Lower lobe of right lung (tissue), 2 donors: ENCODE measurements at regions not wholly inside any gene's neighbourhood (a gene's known extent, or its start where the extent isn't known, plus 50 kb on each side); places are given as distances from the start of the nearest gene placed in this dataset.
A peak's percentile ranks its signal among the peaks of the same experiment; 100 is the strongest.

ENCODE experiments used
- ATAC-seq, 2 donors: fragments of 200-7000 bp; cut with Tn5 transposase; one replicate each; pipeline ENCODE4 v1.9.1; 2020 to 2022; ENCODE audit warnings: mild to moderate bottlenecking in 2 of 2, moderate library complexity in 2 of 2
- DNase-seq: peaks from one replicate; pipeline ENCODE4 v3.0.0-alpha.2; 2020
- H3K27ac ChIP-seq: fragments of 200-600 bp; one replicate; pipeline ENCODE4 v1.8.0; 2022
- H3K27me3 ChIP-seq: fragments of 200-600 bp; one replicate; pipeline ENCODE4 v1.8.0; 2022; ENCODE audit warnings: low read depth
- H3K36me3 ChIP-seq: fragments of 200-600 bp; one replicate; pipeline ENCODE4 v1.8.0; 2022; ENCODE audit warnings: mild to moderate bottlenecking
- H3K4me1 ChIP-seq: fragments of 200-600 bp; one replicate; pipeline ENCODE4 v1.8.0; 2022
- H3K4me3 ChIP-seq: fragments of 200-600 bp; one replicate; pipeline ENCODE4 v1.8.0; 2022; ENCODE audit warnings: mild to moderate bottlenecking
- H3K9me3 ChIP-seq: fragments of 200-600 bp; one replicate; pipeline ENCODE4 v1.8.0; 2022
- intact Hi-C: fragments of 100-400 bp; cut with DNase I; formaldehyde crosslinking; loops from one replicate; pipeline ENCODE4 v1.11.0; 2022
- TF ChIP-seq, protein P1 (sequence below): fragments of 200-600 bp; IDR thresholded peaks from one replicate; pipeline ENCODE4 v1.8.0; 2022; ENCODE audit warnings: antibody characterized with exemption, mild to moderate bottlenecking
- donor health status: DM: no; HTN: yes; CAD: no; lungs with severe emphysema.

- no peaks in the 10 kb centered on the region for H3K36me3 ChIP-seq
- TF ChIP-seq, protein P1, sequence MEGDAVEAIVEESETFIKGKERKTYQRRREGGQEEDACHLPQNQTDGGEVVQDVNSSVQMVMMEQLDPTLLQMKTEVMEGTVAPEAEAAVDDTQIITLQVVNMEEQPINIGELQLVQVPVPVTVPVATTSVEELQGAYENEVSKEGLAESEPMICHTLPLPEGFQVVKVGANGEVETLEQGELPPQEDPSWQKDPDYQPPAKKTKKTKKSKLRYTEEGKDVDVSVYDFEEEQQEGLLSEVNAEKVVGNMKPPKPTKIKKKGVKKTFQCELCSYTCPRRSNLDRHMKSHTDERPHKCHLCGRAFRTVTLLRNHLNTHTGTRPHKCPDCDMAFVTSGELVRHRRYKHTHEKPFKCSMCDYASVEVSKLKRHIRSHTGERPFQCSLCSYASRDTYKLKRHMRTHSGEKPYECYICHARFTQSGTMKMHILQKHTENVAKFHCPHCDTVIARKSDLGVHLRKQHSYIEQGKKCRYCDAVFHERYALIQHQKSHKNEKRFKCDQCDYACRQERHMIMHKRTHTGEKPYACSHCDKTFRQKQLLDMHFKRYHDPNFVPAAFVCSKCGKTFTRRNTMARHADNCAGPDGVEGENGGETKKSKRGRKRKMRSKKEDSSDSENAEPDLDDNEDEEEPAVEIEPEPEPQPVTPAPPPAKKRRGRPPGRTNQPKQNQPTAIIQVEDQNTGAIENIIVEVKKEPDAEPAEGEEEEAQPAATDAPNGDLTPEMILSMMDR, result no peak
- H3K4me1 ChIP-seq, result peaks cover 7% of the 10 kb centered on the region
- DNase-seq (no peak), ATAC-seq (peak in 1 of 2 donors; percentile 14)
- no peak overlapping the region for H3K4me3 ChIP-seq
- no peaks in the 10 kb centered on the region for H3K27me3 ChIP-seq
- no peaks in the 10 kb centered on the region for H3K9me3 ChIP-seq
- H3K27ac ChIP-seq, result no peak overlapping the region
- intact Hi-C loops, result no loop called here
These were observed 211.5 kb upstream of the TARS1 start for GRCh38 chr5:33229216-33229615.

GRCh38 chr5:33230467-33231078 is 210.2 kb upstream of the TARS1 start:
- TF ChIP-seq, protein P1, result no peak
- H3K27ac ChIP-seq, result no peak overlapping the region
- intact Hi-C loops, result no loop called here
- no peak for DNase-seq
- H3K36me3 ChIP-seq, result no peaks in the 10 kb centered on the region
- H3K27me3 ChIP-seq, result no peaks in the 10 kb centered on the region
- peak in 1 of 2 donors; percentile 36 for ATAC-seq
- peaks cover 7% of the 10 kb centered on the region for H3K4me1 ChIP-seq
- no peaks in the 10 kb centered on the region for H3K9me3 ChIP-seq
- H3K4me3 ChIP-seq, result no peak overlapping the region

- Histone ChIP-seq H3K36me3 (no peaks in the 10 kb centered on the region), H3K4me3 (no peak overlapping the region), H3K9me3 (no peaks in the 10 kb centered on the region), H3K4me1 (peaks cover 7% of the 10 kb centered on the region), H3K27me3 (no peaks in the 10 kb centered on the region), H3K27ac (no peak overlapping the region)
- DNase-seq (no peak), ATAC-seq (no peak)
- intact Hi-C loops, result no loop called here
- TF ChIP-seq, protein P1, result no peak
These were observed 209.5 kb upstream of the TARS1 start for GRCh38 chr5:33231214-33231710.

GRCh38 chr5:33231935-33232334 is 208.8 kb upstream of the TARS1 start:
- ATAC-seq (no peak), DNase-seq (no peak)
- Histone ChIP-seq H3K36me3 (no peaks in the 10 kb centered on the region), H3K4me1 (peaks cover 7% of the 10 kb centered on the region), H3K27ac (no peak overlapping the region), H3K9me3 (no peaks in the 10 kb centered on the region), H3K27me3 (no peaks in the 10 kb centered on the region), H3K4me3 (no peak overlapping the region)
- TF ChIP-seq, protein P1, result no peak
- intact Hi-C loops, result no loop called here

DNA sequence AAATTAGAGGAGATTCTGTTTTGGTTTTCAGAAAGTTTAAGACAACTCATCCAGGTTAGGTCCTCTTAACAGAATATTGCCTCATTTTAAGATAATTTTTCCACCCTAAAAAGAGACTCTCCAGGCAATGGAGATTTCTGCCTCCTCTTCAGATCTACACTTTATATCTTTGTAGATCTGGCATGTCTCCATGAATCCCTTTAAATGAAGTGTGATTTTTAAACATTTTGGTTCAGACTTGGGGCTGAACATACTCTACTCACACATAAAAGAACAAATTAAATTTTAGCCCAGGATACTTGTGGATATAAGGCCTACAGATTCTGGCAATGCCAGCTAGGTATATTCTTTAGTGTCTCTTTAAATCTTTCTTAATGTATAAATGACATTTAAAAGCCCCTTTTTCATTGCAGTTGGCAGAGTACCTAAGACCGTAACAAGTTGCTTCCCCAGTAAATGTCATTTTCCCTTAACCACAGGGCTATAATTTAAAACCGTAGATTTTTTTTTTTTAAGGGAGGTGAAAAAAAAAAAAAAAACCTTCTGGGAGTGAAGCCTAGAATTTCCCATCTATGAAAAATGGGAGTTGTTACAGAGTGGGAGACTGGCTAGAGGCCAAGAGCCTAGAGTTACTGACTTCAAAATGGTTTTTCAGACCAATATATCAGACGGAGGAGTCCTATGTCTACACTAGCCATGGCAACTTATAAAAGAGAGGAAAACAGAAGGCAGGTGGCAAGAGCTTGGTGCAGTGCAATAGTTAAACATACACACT is 207.8 kb upstream of the TARS1 start:
- TF ChIP-seq, protein P1, result no peak
- H3K36me3 ChIP-seq, result no peaks in the 10 kb centered on the region
- H3K27ac ChIP-seq, result no peak overlapping the region
- H3K9me3 ChIP-seq, result no peaks in the 10 kb centered on the region
- DNase-seq (no peak), ATAC-seq (no peak)
- H3K4me3 ChIP-seq, result no peak overlapping the region
- H3K4me1 ChIP-seq, result peaks cover 7% of the 10 kb centered on the region
- H3K27me3 ChIP-seq, result no peaks in the 10 kb centered on the region
- intact Hi-C loops, result no loop called here
